ENCODE measurements at regions not wholly inside any gene's neighbourhood (a gene's known extent, or its start where the extent isn't known, plus 50 kb on each side); places are given as distances from the start of the nearest gene placed in this dataset.

GRCh38 chr1:96982118-96982517, 260.5 kb downstream of the PTBP2 start:
- H3K9me3 ChIP-seq = no peaks in the 10 kb centered on the region
- TF ChIP-seq CTCF (IDR thresholded peaks at IDR 0.05) (no peak), POLR2AphosphoS5 (IDR thresholded peaks at IDR 0.05; ENCODE audit: insufficient read depth in 1 of 2, low read depth in 1 of 2) (no peak), POLR2A (IDR thresholded peaks at IDR 0.05) (no peak)
- H3K27ac ChIP-seq = no peak overlapping the region
- no peak overlapping the region for H3K4me3 ChIP-seq
- no peaks in the 10 kb centered on the region for H3K27me3 ChIP-seq
- DNase-seq (ENCODE audit: extremely low spot score in 2 of 2) = no peak
- H3K4me1 ChIP-seq = no peaks in the 10 kb centered on the region
- H3K36me3 ChIP-seq = no peaks in the 10 kb centered on the region
- intact Hi-C loops (cut with DNase I) = no loop called here

GRCh38 chr1:96983866-96984265, 262.3 kb downstream of the PTBP2 start:
- TF ChIP-seq POLR2A (IDR thresholded peaks at IDR 0.05) = no peak
- no peak for TF ChIP-seq CTCF (IDR thresholded peaks at IDR 0.05)
- no peak for TF ChIP-seq POLR2AphosphoS5 (IDR thresholded peaks at IDR 0.05; ENCODE audit: insufficient read depth in 1 of 2, low read depth in 1 of 2)
- H3K27me3 ChIP-seq = no peaks in the 10 kb centered on the region
- intact Hi-C loops (cut with DNase I) = no loop called here
- H3K27ac ChIP-seq = no peak overlapping the region
- no peaks in the 10 kb centered on the region for H3K9me3 ChIP-seq
- H3K4me3 ChIP-seq = no peak overlapping the region
- H3K36me3 ChIP-seq = no peaks in the 10 kb centered on the region
- DNase-seq (ENCODE audit: extremely low spot score in 2 of 2) = no peak
- H3K4me1 ChIP-seq = no peaks in the 10 kb centered on the region

GRCh38 chr1:96987186-96987703, 265.7 kb downstream of the PTBP2 start:
- intact Hi-C loops (cut with DNase I) = no loop called here
- Histone ChIP-seq H3K4me3 (no peak overlapping the region), H3K27ac (no peak overlapping the region), H3K4me1 (no peaks in the 10 kb centered on the region), H3K9me3 (no peaks in the 10 kb centered on the region), H3K36me3 (no peaks in the 10 kb centered on the region), H3K27me3 (no peaks in the 10 kb centered on the region)
- no peak for DNase-seq (ENCODE audit: extremely low spot score in 2 of 2)
- TF ChIP-seq POLR2A (IDR thresholded peaks at IDR 0.05) = no peak
- no peak for TF ChIP-seq POLR2AphosphoS5 (IDR thresholded peaks at IDR 0.05; ENCODE audit: insufficient read depth in 1 of 2, low read depth in 1 of 2)
- no peak for TF ChIP-seq CTCF (IDR thresholded peaks at IDR 0.05)

GRCh38 chr1:96989302-96989701, 267.7 kb downstream of the PTBP2 start:
- Histone ChIP-seq H3K27ac (no peak overlapping the region), H3K4me3 (no peak overlapping the region), H3K36me3 (no peaks in the 10 kb centered on the region), H3K9me3 (no peaks in the 10 kb centered on the region), H3K4me1 (no peaks in the 10 kb centered on the region), H3K27me3 (no peaks in the 10 kb centered on the region)
- intact Hi-C loops (cut with DNase I) = no loop called here
- no peak for DNase-seq (ENCODE audit: extremely low spot score in 2 of 2)
- TF ChIP-seq POLR2AphosphoS5 (IDR thresholded peaks at IDR 0.05; ENCODE audit: insufficient read depth in 1 of 2, low read depth in 1 of 2) (no peak), CTCF (IDR thresholded peaks at IDR 0.05) (no peak), POLR2A (IDR thresholded peaks at IDR 0.05) (no peak)

GRCh38 chr1:96990136-96990535, 268.6 kb downstream of the PTBP2 start:
- Histone ChIP-seq H3K27ac (no peak overlapping the region), H3K36me3 (no peaks in the 10 kb centered on the region), H3K9me3 (no peaks in the 10 kb centered on the region), H3K4me1 (no peaks in the 10 kb centered on the region), H3K4me3 (no peak overlapping the region), H3K27me3 (no peaks in the 10 kb centered on the region)
- intact Hi-C loops (cut with DNase I) = no loop called here
- TF ChIP-seq POLR2A (IDR thresholded peaks at IDR 0.05) = no peak
- no peak for DNase-seq (ENCODE audit: extremely low spot score in 2 of 2)
